ENCODE measurements at regions not wholly inside any gene's neighbourhood (a gene's known extent, or its start where the extent isn't known, plus 50 kb on each side); places are given as distances from the start of the nearest gene placed in this dataset.

DNA sequence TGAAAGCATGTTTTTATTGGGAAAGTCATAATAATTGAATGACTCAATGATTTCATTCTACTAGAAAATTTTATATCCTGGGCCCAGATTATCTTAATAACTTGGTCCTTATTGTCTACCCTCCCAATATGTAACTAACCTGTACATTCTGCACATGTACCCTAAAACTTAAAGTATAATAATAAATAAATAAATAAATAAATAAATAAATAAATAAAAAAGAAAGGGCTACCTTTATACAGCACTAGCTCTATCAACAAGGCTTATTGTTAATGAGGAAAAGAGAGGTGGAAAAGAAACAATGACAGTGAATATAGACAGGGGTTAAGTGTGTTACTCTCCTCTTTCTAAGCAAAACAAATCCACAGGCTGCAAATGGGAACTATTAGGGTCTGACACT is 83.6 kb downstream of the GRIN2B start:
- no peak overlapping the region for H3K4me3 ChIP-seq (ENCODE audit: low read depth in 1 of 3, low read length in 3 of 3)
- H3K36me3 ChIP-seq (ENCODE audit: control insufficient read depth in 4 of 4, insufficient read depth in 3 of 4, low read depth in 1 of 4, low read length in 3 of 4): no peaks in the 10 kb centered on the region
- TF ChIP-seq GABPA (IDR thresholded peaks at IDR 0.05 in 1 of 2, conservative IDR thresholded peaks at IDR 0.05 in 1 of 2) (no peak), ATF3 (IDR thresholded peaks at IDR 0.05) (no peak), HNF4A (conservative IDR thresholded peaks at IDR 0.05) (no peak), NR2F2 (IDR thresholded peaks at IDR 0.05) (no peak), HNF4G (IDR thresholded peaks at IDR 0.05) (no peak), FOXA1 (IDR thresholded peaks at IDR 0.05) (no peak), MAX (IDR thresholded peaks at IDR 0.05) (no peak), ZBTB33 (IDR thresholded peaks at IDR 0.05) (no peak), RAD21 (IDR thresholded peaks at IDR 0.05) (no peak), FOXA2 (IDR thresholded peaks at IDR 0.05) (no peak), YY1 (IDR thresholded peaks at IDR 0.05) (no peak), RXRA (IDR thresholded peaks at IDR 0.05) (no peak), JUND (IDR thresholded peaks at IDR 0.05) (no peak), SP1 (IDR thresholded peaks at IDR 0.05) (no peak), TAF1 (conservative IDR thresholded peaks at IDR 0.05) (no peak), EGR1 (IDR thresholded peaks at IDR 0.05; ENCODE audit: low read depth in 2 of 2) (no peak)
- TF ChIP-seq, protein P1, sequence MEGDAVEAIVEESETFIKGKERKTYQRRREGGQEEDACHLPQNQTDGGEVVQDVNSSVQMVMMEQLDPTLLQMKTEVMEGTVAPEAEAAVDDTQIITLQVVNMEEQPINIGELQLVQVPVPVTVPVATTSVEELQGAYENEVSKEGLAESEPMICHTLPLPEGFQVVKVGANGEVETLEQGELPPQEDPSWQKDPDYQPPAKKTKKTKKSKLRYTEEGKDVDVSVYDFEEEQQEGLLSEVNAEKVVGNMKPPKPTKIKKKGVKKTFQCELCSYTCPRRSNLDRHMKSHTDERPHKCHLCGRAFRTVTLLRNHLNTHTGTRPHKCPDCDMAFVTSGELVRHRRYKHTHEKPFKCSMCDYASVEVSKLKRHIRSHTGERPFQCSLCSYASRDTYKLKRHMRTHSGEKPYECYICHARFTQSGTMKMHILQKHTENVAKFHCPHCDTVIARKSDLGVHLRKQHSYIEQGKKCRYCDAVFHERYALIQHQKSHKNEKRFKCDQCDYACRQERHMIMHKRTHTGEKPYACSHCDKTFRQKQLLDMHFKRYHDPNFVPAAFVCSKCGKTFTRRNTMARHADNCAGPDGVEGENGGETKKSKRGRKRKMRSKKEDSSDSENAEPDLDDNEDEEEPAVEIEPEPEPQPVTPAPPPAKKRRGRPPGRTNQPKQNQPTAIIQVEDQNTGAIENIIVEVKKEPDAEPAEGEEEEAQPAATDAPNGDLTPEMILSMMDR (IDR thresholded peaks at IDR 0.05; ENCODE audit: low read depth, low read length, missing input control): no peak
- TF ChIP-seq, protein P2, sequence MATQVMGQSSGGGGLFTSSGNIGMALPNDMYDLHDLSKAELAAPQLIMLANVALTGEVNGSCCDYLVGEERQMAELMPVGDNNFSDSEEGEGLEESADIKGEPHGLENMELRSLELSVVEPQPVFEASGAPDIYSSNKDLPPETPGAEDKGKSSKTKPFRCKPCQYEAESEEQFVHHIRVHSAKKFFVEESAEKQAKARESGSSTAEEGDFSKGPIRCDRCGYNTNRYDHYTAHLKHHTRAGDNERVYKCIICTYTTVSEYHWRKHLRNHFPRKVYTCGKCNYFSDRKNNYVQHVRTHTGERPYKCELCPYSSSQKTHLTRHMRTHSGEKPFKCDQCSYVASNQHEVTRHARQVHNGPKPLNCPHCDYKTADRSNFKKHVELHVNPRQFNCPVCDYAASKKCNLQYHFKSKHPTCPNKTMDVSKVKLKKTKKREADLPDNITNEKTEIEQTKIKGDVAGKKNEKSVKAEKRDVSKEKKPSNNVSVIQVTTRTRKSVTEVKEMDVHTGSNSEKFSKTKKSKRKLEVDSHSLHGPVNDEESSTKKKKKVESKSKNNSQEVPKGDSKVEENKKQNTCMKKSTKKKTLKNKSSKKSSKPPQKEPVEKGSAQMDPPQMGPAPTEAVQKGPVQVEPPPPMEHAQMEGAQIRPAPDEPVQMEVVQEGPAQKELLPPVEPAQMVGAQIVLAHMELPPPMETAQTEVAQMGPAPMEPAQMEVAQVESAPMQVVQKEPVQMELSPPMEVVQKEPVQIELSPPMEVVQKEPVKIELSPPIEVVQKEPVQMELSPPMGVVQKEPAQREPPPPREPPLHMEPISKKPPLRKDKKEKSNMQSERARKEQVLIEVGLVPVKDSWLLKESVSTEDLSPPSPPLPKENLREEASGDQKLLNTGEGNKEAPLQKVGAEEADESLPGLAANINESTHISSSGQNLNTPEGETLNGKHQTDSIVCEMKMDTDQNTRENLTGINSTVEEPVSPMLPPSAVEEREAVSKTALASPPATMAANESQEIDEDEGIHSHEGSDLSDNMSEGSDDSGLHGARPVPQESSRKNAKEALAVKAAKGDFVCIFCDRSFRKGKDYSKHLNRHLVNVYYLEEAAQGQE (IDR thresholded peaks at IDR 0.05): no peak
- H3K27me3 ChIP-seq (ENCODE audit: control insufficient read depth in 4 of 4, insufficient read depth in 4 of 4, low read length in 3 of 4): no peaks in the 10 kb centered on the region
- H3K4me1 ChIP-seq (ENCODE audit: control insufficient read depth in 4 of 4, insufficient read depth in 4 of 4, low read length in 3 of 4): no peaks in the 10 kb centered on the region
- no peak overlapping the region for H3K9ac ChIP-seq (ENCODE audit: low read depth in 1 of 2, low read length in 2 of 2)
- DNase-seq (ENCODE audit: low spot score): no peak
- H3K9me3 ChIP-seq (ENCODE audit: control insufficient read depth in 4 of 4, low read length in 3 of 4): no peaks in the 10 kb centered on the region
- no peak overlapping the region for H3K27ac ChIP-seq (ENCODE audit: low read depth in 1 of 2, low read length in 2 of 2)

Data from liver (tissue), 7 donors.